ENCODE measurements at regions not wholly inside any gene's neighbourhood (a gene's known extent, or its start where the extent isn't known, plus 50 kb on each side); places are given as distances from the start of the nearest gene placed in this dataset.
"Not testable (repeated sequence)": the region's sequence is repeated elsewhere in the genome, so short reads cannot be mapped to it uniquely, and the experiment has no call there.

DNA sequence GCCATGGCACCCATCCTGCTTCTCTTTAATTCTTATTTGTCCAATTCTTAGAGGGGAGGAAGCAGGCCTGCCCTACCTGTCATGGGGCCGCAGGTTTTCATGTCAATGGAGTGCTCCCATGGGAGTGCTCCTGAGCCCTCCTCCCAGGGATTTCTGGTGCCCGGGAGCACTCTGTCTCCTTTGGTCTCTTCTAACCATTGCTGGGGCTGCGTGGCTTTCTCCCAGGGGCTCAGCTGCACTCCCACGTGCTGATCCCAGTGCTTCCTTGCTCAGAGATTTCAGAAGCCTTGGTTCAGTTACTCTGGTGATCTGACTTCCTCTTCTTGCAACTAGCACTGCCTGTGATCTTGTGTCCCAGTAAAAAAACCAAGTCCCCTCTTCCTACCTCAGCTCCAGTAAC is 68.0 kb upstream of the ARL8B start:
- CTCF ChIA-PET: interaction anchor here (1.8 kb wide), 1 partner anchor 343 kb away, joined by 6 read pairs; no protein-coding TSS in a partner anchor
- peaks cover 0 to 15% of the 10 kb centered on the region in 2 experiments; a peak in 1 of 4 replicates for H3K4me1 ChIP-seq (ENCODE audit: control insufficient read depth in 1 of 2, insufficient read depth in 2 of 2, low read length in 2 of 2)

DNA sequence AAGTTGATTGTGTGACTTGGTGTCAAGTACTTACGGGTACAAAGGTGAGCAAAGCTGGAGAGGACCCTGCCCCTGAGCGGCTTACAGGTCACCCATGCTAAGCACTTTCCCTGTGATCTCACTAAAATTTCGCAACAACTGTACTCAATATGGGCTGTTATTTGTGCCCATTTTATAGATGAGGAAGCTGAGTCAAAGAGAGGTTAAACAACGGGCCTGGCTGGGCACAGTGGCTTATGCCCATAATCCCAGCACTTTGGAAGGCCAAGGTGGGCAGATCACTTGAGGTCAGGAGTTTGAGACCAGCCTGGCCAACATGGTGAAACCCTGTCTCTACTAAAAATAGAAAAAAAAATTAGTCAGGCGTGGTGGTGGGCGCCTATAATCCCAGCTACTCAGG is 67.5 kb upstream of the ARL8B start:
- ATAC-seq; DNase-seq (ENCODE audit: low read depth, low spot score); RAD21 ChIA-PET (ENCODE audit: low non-redundant PET in 1 of 2, low total read pairs in 2 of 2, uncharacterized antibody in 2 of 2, unreplicated experiment in 2 of 2); H3K79me2 ChIP-seq (ENCODE audit: insufficient read depth, low read length); H3K9ac ChIP-seq (ENCODE audit: low read length); H3K36me3 ChIP-seq (ENCODE audit: control insufficient read depth in 1 of 2, insufficient read depth in 2 of 2, low read length in 2 of 2); H4K20me1 ChIP-seq (ENCODE audit: insufficient read depth); BruUV-seq (replicated peaks); H3K27ac ChIP-seq (ENCODE audit: low read depth, low read length); H3K4me3 ChIP-seq (replicated peaks in 1 of 2; ENCODE audit: low read depth in 1 of 2, low read length in 2 of 2); POLR2A ChIA-PET; H3K9me2 ChIP-seq (ENCODE audit: insufficient read depth); H3K27me3 ChIP-seq (ENCODE audit: insufficient read depth, low read length); H2AFZ ChIP-seq (ENCODE audit: low read depth, low read length, poor library complexity, severe bottlenecking); H3K4me2 ChIP-seq (ENCODE audit: low read length); H3K9me3 ChIP-seq (ENCODE audit: control insufficient read depth in 1 of 2, insufficient read depth in 1 of 2, low read depth in 1 of 2, low read length in 2 of 2): not testable (repeated sequence)
- intact Hi-C loops (cut with micrococcal nuclease): loop anchor here (10.0 kb wide), 1 partner anchor 700 kb away; no protein-coding TSS in a partner anchor
- CTCF ChIA-PET: interaction anchor here (1.6 to 6.7 kb wide), 2 partner anchors 13 to 343 kb away, joined by 4 to 86 read pairs; no protein-coding TSS in a partner anchor
- peaks cover 0 to 15% of the 10 kb centered on the region in 2 experiments; a peak in 1 of 4 replicates for H3K4me1 ChIP-seq (ENCODE audit: control insufficient read depth in 1 of 2, insufficient read depth in 2 of 2, low read length in 2 of 2)

More for the DNA sequence above, 68.0 kb upstream of the ARL8B start:
- no peak for DNase-seq (ENCODE audit: low read depth, low spot score)
- H3K36me3 ChIP-seq (ENCODE audit: control insufficient read depth in 1 of 2, insufficient read depth in 2 of 2, low read length in 2 of 2): no peaks in the 10 kb centered on the region
- no peaks in the 10 kb centered on the region for H3K9me2 ChIP-seq (ENCODE audit: insufficient read depth)
- RAD21 ChIA-PET (ENCODE audit: low non-redundant PET in 1 of 2, low total read pairs in 2 of 2, uncharacterized antibody in 2 of 2, unreplicated experiment in 2 of 2): no interaction called here
- POLR2A ChIA-PET: no interaction called here
- BruUV-seq (replicated peaks): no TSS peak
- intact Hi-C loops (cut with micrococcal nuclease): loop anchor here (10.0 kb wide), 1 partner anchor 699 kb away; no protein-coding TSS in a partner anchor
- H3K4me3 ChIP-seq (replicated peaks in 1 of 2; ENCODE audit: low read depth in 1 of 2, low read length in 2 of 2): no peak overlapping the region
- no peak overlapping the region for H3K27ac ChIP-seq (ENCODE audit: low read depth, low read length)
- H2AFZ ChIP-seq (ENCODE audit: low read depth, low read length, poor library complexity, severe bottlenecking): no peak overlapping the region
- H4K20me1 ChIP-seq (ENCODE audit: insufficient read depth): no peaks in the 10 kb centered on the region
- H3K79me2 ChIP-seq (ENCODE audit: insufficient read depth, low read length): no peaks in the 10 kb centered on the region
- H3K9me3 ChIP-seq (ENCODE audit: control insufficient read depth in 1 of 2, insufficient read depth in 1 of 2, low read depth in 1 of 2, low read length in 2 of 2): no peaks in the 10 kb centered on the region
- no peak overlapping the region for H3K9ac ChIP-seq (ENCODE audit: low read length)
- H3K4me2 ChIP-seq (ENCODE audit: low read length): no peak overlapping the region
- no peak for ATAC-seq
- no peaks in the 10 kb centered on the region for H3K27me3 ChIP-seq (ENCODE audit: insufficient read depth, low read length)
- TF ChIP-seq POLR2A (IDR thresholded peaks at IDR 0.05; ENCODE audit: borderline replicate concordance, extremely low read depth, insufficient read depth, insufficient read length): no peak
- TF ChIP-seq JUND (IDR thresholded peaks at IDR 0.05): no peak
- TF ChIP-seq CBX3 (IDR thresholded peaks at IDR 0.05; ENCODE audit: low read depth): no peak
- TF ChIP-seq, protein P1, sequence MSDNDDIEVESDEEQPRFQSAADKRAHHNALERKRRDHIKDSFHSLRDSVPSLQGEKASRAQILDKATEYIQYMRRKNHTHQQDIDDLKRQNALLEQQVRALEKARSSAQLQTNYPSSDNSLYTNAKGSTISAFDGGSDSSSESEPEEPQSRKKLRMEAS (IDR thresholded peaks at IDR 0.05): no peak
- TF ChIP-seq CEBPB (IDR thresholded peaks at IDR 0.05; ENCODE audit: low read depth): no peak
- TF ChIP-seq, protein P2, sequence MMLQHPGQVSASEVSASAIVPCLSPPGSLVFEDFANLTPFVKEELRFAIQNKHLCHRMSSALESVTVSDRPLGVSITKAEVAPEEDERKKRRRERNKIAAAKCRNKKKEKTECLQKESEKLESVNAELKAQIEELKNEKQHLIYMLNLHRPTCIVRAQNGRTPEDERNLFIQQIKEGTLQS (IDR thresholded peaks at IDR 0.05): no peak
- no peak for TF ChIP-seq ZNF274 (IDR thresholded peaks at IDR 0.05; ENCODE audit: low read depth, low read length)
- TF ChIP-seq SRF (IDR thresholded peaks at IDR 0.05; ENCODE audit: low read depth): no peak
- TF ChIP-seq POLR2AphosphoS5 (IDR thresholded peaks at IDR 0.05; ENCODE audit: low read depth, low read length): no peak
- TF ChIP-seq EZH2 (IDR thresholded peaks at IDR 0.05): no peak
- TF ChIP-seq EGR1 (IDR thresholded peaks at IDR 0.05; ENCODE audit: low read depth): no peak

Measured in HCT116 (cell line).